HG02642 (cell line): ENCODE measurements at regions not wholly inside any gene's neighbourhood (a gene's known extent, or its start where the extent isn't known, plus 50 kb on each side); places are given as distances from the start of the nearest gene placed in this dataset.
"Not testable (repeated sequence)": the region's sequence is repeated elsewhere in the genome, so short reads cannot be mapped to it uniquely, and the experiment has no call there.

Experiments used
- ATAC-seq: cut with Tn5 transposase; IDR thresholded peaks from one replicate; pipeline ENCODE4 v1.9.1; 2021; ENCODE audit warnings: mild to moderate bottlenecking; ENCODE audit not compliant: unreplicated experiment, poor library complexity

DNA sequence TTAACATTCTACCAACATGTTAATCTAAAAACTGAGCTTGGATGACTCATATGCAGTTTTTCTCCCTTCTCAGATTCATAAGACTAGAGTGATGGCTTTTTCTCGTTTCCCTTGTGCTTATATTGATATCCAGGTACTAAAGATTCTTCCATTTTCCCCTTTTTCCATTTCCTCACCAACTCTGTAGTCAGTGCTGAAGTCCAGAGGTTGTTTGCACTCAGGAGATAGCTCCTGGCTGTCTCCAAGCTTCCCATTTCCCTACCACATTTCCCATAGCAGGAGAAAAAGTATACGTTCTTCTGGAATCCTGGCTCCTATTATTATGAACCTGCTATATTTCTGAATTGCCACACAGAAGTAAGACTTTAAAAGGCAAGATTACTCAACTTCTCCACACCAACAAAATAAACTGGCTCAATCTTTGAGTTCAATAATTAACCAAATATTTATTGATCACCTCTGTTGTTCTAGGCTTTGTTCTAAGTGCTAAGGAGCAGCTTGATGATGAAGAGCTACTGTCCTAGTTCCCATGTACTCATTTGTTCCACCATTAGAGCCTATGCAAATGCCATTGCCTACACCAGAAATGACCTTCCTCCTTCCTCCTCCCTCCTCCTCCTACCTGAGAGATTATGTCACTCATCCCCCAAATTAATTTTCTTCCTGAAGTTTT lies 454.4 kb upstream of the RPS6KA3 start:
- ATAC-seq = no peak

DNA sequence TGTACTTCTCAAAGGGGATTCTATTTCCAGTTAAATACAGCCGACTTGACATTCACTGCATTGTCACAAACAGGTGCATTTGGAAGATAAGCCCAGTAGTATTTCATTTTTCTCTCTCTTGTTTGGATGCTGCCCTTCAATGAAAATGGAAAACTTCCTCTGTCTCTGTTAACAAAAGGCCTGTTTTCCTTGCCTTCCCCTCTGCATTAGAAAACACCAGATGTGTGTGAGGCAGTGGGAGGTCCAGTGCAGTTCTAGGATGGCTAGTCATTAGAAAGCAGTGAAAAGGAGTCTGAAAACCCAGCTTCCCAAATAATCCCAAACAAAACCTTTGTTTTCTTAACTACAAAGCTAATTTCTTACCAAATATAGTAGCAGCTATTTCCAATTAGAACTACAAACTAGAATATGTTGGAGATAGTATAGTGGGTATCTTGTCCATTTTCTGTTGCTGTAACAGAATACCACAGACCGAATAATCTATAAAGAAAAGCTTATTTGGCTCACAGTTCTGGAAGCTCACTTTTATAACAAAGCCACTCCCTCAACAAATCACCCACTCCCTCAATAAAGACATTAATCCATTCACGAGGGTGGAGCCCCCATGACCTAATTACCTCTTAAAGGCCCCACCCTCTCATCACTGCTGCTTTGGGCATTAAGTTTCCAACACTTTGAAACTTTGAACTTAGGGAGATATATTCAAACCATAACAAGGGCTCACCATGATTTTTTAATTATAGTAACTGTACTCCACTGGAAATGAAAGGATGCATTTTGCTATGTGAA lies 452.1 kb upstream of the RPS6KA3 start:
- no peak for ATAC-seq

- ATAC-seq = no peak
Measured at GRCh38 chrX:20715176-20715575, 448.5 kb upstream of the RPS6KA3 start.

DNA sequence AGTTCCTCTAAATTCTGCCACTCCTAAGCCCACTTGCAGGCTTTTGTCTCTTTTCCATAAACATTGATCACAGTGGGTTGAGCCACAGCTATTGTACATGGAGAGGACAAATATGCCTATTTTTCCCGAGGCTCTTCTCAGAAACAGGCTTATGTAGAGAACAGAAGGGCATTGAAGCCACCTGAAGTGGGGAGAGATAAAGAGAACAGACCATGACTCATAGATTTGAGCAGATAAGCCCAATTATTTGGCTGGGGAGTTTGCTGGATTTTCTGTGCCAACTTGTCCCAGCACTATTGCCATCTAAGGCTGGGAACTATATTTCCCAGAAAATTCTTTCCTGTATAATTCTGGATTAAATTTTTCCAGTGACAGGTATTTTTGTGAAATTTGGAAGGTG lies 446.1 kb upstream of the RPS6KA3 start:
- no peak for ATAC-seq

GRCh38 chrX:20711366-20711765 lies 444.7 kb upstream of the RPS6KA3 start:
- ATAC-seq = no peak

DNA sequence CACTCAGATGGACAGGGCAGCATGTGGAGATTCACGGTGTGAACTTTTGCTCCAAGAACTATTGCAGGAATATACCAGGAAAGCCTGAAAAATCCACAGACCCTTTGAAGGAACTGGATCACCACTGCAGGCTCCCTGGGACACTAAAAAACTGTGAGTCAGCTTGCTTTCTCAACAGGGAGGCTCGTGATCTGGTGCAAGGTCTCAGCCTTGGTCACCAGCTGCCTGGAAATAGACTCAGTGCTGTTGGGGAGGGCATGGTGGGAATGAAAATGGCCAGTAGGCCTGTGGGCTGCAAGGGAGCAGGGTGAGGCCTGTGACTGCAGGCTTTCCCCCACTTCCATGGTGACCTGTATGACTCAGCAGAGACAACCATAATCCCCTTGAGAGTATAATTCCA lies 426.4 kb upstream of the RPS6KA3 start:
- no peak for ATAC-seq

GRCh38 chrX:20686256-20686655 lies 419.5 kb upstream of the RPS6KA3 start:
- ATAC-seq = no peak

DNA sequence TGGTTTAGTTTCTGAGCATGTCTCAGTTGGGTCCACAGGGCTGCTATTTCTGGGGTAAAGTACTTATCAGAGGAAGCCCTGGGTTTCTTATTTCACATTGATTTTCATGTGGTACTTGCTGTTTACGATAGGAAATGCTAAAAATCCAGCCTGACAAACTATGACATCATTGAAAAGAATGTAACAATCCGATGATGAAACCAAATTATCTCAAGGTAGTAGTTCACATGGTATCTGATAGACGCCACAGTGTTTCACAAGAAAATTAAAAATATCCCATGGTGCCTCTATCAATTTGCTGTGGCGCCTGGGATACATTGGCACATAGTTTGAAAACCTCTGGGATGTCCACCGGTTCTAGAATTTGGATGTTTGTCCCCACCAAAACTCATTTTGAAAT lies 418.9 kb upstream of the RPS6KA3 start:
- ATAC-seq = no peak

DNA sequence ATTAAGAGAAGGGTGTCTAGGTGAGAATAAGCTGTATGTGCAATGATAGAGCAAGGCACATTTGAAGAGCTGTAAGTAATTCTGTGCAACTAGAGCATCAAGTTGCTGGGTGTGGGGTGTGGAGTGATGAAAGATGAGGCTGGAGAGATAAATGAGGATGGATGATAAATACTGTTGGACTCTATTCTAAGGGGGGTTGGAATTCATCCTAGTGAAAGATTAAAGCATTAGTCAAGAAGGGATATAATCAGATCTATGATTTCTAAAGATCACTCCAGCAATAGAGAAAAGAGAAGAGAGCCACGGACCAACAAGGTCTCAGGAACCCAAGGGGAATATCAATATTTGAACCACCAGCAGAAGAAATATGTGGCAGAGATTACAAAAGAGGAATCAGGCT lies 415.0 kb upstream of the RPS6KA3 start:
- no peak for ATAC-seq

DNA sequence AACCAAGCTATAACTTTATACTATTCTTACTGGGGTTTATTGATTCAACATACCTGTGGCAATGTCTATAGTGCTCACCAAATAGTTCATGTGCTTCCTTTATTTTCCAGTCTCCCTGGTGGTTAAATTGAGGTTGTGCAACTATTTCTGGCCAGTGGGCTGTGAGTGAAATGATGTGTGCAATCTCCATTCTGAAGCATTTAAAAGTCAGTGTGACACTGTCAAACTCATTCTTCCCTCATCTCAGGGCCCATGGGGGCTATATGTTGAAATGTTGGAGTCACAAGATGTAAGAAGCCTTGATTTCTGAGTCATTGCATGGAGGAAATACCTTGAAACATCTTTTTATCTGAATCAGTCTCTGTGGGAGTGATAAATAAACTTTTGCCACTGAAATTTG lies 414.3 kb upstream of the RPS6KA3 start:
- ATAC-seq = no peak

DNA sequence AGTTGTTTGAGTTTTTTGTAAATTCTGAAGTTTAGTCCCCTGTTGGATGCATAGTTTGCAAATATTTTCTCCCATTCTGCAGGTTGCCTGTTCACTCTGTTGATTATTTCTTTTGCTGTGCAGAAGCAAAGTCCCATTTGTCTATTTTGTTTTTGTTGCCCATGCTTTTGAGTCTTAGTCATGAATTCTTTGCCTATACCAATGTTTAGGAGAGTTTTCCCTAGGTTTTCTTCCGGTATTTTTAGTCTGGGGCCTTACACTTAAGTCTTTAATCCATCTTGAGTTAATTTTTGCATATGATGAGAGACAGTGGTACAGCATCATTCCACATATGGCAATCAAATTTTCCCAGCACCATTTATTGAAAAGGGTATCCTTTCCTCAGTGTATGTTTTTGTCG lies 405.8 kb upstream of the RPS6KA3 start:
- ATAC-seq = no peak

DNA sequence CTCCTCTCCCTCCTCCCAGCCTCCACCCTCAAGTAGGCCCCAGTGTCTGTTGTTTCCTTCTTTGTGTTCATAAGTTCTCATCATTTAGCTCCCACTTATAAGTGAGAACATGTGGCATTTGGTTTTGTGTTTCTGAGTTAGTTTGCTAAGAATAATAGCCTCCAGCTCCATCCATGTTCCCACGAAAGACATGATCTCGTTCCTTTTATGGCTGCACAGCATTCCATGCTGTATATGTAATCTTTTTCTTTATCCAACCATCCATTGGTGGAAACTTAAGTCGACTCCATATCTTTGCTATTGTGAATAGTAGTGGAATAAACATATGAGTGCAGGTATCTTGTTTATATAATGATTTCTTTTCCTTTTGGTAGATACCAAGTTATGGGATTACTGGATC lies 405.0 kb upstream of the RPS6KA3 start:
- ATAC-seq = not testable (repeated sequence)

- ATAC-seq = no peak
Measured at GRCh38 chrX:20670611-20671010, 403.9 kb upstream of the RPS6KA3 start.

- ATAC-seq = no peak
Measured at GRCh38 chrX:20668550-20668949, 401.8 kb upstream of the RPS6KA3 start.

DNA sequence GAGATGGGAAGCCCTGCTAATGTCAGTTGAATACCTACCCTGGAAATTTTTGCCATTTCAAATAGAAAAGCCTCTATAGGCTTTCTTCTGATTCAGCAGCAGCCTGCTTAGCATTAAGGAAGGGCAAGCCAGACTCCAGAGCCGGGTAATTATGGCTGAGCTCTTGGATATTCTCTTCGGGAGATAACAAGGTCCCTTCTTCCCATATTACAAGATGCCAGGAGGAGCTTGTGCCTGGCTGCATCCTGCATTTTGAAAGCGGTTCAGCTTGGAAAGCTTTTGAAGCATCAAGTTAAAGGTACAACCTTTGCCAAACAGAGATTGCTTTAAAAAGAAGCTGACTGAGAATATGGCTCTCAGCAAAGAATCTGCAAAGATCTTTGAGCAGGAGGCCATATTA lies 399.6 kb upstream of the RPS6KA3 start:
- ATAC-seq = no peak

DNA sequence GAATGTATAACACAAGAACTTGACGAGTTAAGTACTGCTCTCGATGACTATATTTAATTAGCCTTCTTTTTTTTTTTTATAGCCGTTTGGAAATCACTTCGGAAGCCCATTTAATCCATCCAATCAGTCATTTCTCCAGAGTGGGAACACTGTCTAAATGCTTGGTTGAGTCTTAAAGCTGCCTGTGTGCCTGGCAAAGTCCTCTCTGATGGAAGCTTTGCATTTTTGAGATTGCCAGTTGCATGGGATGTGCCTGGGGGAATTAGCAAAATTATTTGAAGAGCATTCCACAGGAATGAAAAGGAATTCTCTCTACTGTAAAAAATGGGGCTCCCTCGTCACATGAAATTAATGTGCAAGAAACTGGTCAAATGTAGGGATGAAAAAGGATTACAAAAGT lies 398.8 kb upstream of the RPS6KA3 start:
- ATAC-seq = no peak

DNA sequence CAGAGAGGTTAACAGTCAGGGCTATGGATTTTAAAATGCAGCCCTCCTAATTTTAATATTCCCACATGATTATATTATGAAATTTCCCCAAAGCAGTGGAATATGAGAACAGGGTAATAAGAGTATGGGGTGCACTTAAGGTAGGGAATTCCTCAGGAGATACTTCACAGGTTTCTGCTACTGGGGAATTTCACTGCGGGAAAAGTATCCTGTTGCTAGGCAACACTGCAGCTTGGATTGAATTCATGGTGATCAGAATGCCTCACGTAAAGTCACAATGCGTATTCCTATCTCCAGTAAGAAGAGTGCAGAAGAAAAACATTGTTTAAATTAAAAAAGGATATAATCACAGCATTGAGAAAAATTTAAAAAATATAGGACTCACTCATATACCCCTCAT lies 398.1 kb upstream of the RPS6KA3 start:
- no peak for ATAC-seq

DNA sequence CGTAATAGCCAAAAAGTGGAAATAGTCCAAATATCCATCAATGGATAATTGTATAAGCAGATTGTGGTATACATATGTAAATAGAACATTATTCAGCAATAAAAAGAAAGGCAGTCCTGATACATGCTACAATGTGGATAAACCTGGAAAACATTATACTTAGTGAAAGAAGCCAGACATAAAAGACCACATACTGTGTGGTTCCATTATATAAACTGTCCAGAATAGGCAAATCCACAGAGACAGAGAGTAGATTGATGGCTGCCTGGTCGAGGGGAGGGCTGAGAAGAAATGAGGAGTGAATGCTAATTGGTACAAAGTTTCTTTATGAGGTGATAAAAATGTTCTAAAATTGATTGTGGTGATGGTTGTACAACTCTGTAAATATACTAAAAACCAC lies 397.4 kb upstream of the RPS6KA3 start:
- no peak for ATAC-seq

GRCh38 chrX:20663336-20663735 lies 396.6 kb upstream of the RPS6KA3 start:
- no peak for ATAC-seq

DNA sequence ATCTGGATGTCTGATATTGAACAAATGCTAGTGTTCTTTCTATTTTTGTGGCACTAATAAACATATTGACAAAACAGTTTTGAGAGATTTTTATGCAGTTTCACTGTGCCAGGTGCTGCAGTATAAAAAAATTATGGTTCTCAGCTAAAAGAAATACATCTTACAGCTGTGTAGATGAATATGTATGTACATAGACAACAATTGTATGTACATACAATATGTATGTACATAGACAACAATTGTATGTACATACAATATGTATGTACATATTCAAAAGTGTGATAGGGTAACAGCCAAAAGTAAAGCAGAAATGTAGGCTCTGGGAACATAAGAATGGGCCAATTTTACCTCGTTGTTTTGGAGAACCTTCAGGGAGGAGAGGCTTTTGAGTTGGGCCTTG lies 390.0 kb upstream of the RPS6KA3 start:
- no peak for ATAC-seq

DNA sequence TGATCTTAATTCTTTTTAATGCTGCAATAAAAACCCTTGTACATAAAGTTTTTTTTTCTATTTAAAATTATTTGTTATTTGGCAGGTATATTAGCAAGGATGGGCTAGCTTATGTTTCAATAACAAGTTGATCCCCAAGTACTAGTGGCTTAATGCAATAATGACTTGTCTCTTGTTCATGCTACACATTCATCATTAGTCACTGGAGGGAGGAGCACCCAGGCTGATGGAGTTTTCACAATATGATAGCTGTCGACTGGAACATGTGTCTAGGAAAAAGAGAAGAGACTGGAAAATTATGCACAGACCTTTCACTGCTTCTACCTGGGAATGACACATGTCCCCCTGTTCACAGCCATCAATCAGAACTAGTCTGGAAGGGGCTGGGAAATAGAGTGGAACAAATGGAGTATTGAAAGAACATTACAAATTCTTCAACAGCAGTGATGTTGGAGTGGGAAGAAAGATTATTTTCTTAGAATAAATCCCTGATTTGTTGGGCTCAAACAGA lies 387.9 kb upstream of the RPS6KA3 start:
- no peak for ATAC-seq

GRCh38 chrX:20653070-20653469 lies 386.4 kb upstream of the RPS6KA3 start:
- no peak for ATAC-seq
